ENCODE measurements at regions not wholly inside any gene's neighbourhood (a gene's known extent, or its start where the extent isn't known, plus 50 kb on each side); places are given as distances from the start of the nearest gene placed in this dataset.

GRCh38 chr10:123326674-123327073 lies 172.5 kb downstream of the BUB3 start:
- no peak for ATAC-seq
- TF ChIP-seq ISL1 (CRISPR knock-in tag; IDR thresholded peaks at IDR 0.05) (no peak), ESRRG (CRISPR knock-in tag; IDR thresholded peaks at IDR 0.05) (no peak), BACH2 (CRISPR knock-in tag; IDR thresholded peaks at IDR 0.05; ENCODE audit: borderline replicate concordance) (no peak), SNAI2 (CRISPR knock-in tag; IDR thresholded peaks at IDR 0.05) (no peak), CSDC2 (CRISPR knock-in tag; IDR thresholded peaks at IDR 0.05) (no peak), ZNF565 (CRISPR knock-in tag; conservative IDR thresholded peaks at IDR 0.05; ENCODE audit: low read depth) (no peak), PPARA (CRISPR knock-in tag; IDR thresholded peaks at IDR 0.05; ENCODE audit: borderline replicate concordance) (no peak)

DNA sequence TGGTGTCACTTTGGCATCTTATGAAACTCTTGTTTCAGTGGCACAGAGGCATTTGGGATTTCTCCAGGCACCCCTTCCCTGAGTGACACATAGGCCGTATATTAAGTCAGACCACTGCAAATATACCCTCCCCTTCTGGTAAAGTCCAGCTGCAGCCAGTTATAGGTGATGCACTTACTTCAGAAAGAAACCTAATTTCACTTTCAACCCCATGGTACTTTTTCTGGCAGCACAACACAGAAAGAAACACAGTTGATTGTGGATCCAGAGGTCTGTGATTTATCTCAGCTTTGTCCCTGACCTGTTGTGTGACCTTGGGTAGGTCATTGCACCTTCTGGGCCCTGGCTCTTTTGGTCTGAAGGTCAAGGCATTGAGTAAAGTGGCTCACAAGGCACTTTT lies 173.2 kb downstream of the BUB3 start:
- TF ChIP-seq RARB (CRISPR knock-in tag; IDR thresholded peaks at IDR 0.05) (no peak), ZFP30 (CRISPR knock-in tag; IDR thresholded peaks at IDR 0.05) (no peak), TCF4 (CRISPR knock-in tag; IDR thresholded peaks at IDR 0.05; ENCODE audit: borderline replicate concordance) (no peak), PATZ1 (CRISPR knock-in tag; IDR thresholded peaks at IDR 0.05; ENCODE audit: borderline replicate concordance) (no peak), ESRRG (CRISPR knock-in tag; IDR thresholded peaks at IDR 0.05) (no peak), OSR1 (CRISPR knock-in tag; IDR thresholded peaks at IDR 0.05) (no peak)
- no peak for ATAC-seq

DNA sequence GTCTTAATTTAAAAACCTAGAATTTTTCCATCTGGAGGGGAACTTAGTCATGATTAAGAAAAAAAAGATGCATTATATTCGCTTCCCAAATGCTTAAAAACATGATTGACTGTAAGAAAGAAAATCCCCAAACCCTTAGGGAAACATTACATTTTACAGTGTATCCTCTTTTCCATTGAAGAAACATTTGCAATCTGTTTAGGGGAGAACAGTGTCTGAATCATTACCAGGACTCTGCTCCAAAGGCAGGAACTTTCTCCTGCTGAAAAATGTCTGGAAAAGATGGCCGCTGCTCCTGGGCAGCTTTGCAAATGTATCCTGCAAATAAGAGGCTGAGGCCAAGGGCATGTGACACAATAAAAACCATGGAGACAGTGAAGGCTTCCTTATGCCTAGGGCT lies 173.7 kb downstream of the BUB3 start:
- no peak for ATAC-seq
- no peak for TF ChIP-seq ZFP30 (CRISPR knock-in tag; IDR thresholded peaks at IDR 0.05)
- TF ChIP-seq OSR1 (CRISPR knock-in tag; IDR thresholded peaks at IDR 0.05) = no peak
- TF ChIP-seq CSDC2 (CRISPR knock-in tag; IDR thresholded peaks at IDR 0.05) = no peak
- TF ChIP-seq, protein P1, sequence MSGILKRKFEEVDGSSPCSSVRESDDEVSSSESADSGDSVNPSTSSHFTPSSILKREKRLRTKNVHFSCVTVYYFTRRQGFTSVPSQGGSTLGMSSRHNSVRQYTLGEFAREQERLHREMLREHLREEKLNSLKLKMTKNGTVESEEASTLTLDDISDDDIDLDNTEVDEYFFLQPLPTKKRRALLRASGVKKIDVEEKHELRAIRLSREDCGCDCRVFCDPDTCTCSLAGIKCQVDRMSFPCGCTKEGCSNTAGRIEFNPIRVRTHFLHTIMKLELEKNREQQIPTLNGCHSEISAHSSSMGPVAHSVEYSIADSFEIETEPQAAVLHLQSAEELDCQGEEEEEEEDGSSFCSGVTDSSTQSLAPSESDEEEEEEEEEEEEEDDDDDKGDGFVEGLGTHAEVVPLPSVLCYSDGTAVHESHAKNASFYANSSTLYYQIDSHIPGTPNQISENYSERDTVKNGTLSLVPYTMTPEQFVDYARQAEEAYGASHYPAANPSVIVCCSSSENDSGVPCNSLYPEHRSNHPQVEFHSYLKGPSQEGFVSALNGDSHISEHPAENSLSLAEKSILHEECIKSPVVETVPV (CRISPR knock-in tag; IDR thresholded peaks at IDR 0.05) = no peak
- TF ChIP-seq BACH2 (CRISPR knock-in tag; IDR thresholded peaks at IDR 0.05; ENCODE audit: borderline replicate concordance) = no peak
- no peak for TF ChIP-seq ZNF8 (CRISPR knock-in tag; IDR thresholded peaks at IDR 0.05)
- no peak for TF ChIP-seq CREB5 (CRISPR knock-in tag; IDR thresholded peaks at IDR 0.05; ENCODE audit: low read depth)
- TF ChIP-seq ZC3H10 (CRISPR knock-in tag; IDR thresholded peaks at IDR 0.05) = no peak
- no peak for TF ChIP-seq ESRRG (CRISPR knock-in tag; IDR thresholded peaks at IDR 0.05)
- no peak for TF ChIP-seq SNAI2 (CRISPR knock-in tag; IDR thresholded peaks at IDR 0.05)
- TF ChIP-seq ZNF70 (CRISPR knock-in tag; IDR thresholded peaks at IDR 0.05) = no peak
- no peak for TF ChIP-seq PPARA (CRISPR knock-in tag; IDR thresholded peaks at IDR 0.05; ENCODE audit: borderline replicate concordance)
- TF ChIP-seq GLIS3 (CRISPR knock-in tag; IDR thresholded peaks at IDR 0.05) = no peak
- no peak for TF ChIP-seq ISL1 (CRISPR knock-in tag; IDR thresholded peaks at IDR 0.05)
- no peak for TF ChIP-seq RARB (CRISPR knock-in tag; IDR thresholded peaks at IDR 0.05)
- TF ChIP-seq ZFP3 (CRISPR knock-in tag; IDR thresholded peaks at IDR 0.05) = no peak

- no peak for TF ChIP-seq ZNF565 (CRISPR knock-in tag; conservative IDR thresholded peaks at IDR 0.05; ENCODE audit: low read depth)
- no peak for TF ChIP-seq PATZ1 (CRISPR knock-in tag; IDR thresholded peaks at IDR 0.05; ENCODE audit: borderline replicate concordance)
- TF ChIP-seq SNAI2 (CRISPR knock-in tag; IDR thresholded peaks at IDR 0.05) = no peak
- TF ChIP-seq ZNF70 (CRISPR knock-in tag; IDR thresholded peaks at IDR 0.05) = no peak
- no peak for TF ChIP-seq ESRRG (CRISPR knock-in tag; IDR thresholded peaks at IDR 0.05)
- TF ChIP-seq OSR1 (CRISPR knock-in tag; IDR thresholded peaks at IDR 0.05) = no peak
- TF ChIP-seq RARB (CRISPR knock-in tag; IDR thresholded peaks at IDR 0.05) = no peak
- no peak for TF ChIP-seq TOX (CRISPR knock-in tag; IDR thresholded peaks at IDR 0.05; ENCODE audit: borderline replicate concordance)
- no peak for TF ChIP-seq ZFP30 (CRISPR knock-in tag; IDR thresholded peaks at IDR 0.05)
- no peak for TF ChIP-seq TCF4 (CRISPR knock-in tag; IDR thresholded peaks at IDR 0.05; ENCODE audit: borderline replicate concordance)
- no peak for TF ChIP-seq PPARA (CRISPR knock-in tag; IDR thresholded peaks at IDR 0.05; ENCODE audit: borderline replicate concordance)
- no peak for ATAC-seq
Measured at GRCh38 chr10:123331438-123331837, 177.2 kb downstream of the BUB3 start.

Measured in SK-N-SH treated with all-trans-retinoic acid at 6 μM for 48 hours (cell line).